SK-N-SH (cell line): ENCODE measurements at regions not wholly inside any gene's neighbourhood (a gene's known extent, or its start where the extent isn't known, plus 50 kb on each side); places are given as distances from the start of the nearest gene placed in this dataset.

Experiments
- CTCF ChIA-PET: fragments of 300-600, 350-600 bp; formaldehyde crosslinking; extraction: SDS; loops from one replicate; lab custom pipeline; 2021; lab: Yijun Ruan, JAX
- POLR2A ChIA-PET: fragments of 350-600 bp; sonication (Branson Sonifier 250); formaldehyde crosslinking; extraction: SDS; loops from one replicate; lab custom pipeline; 2020; ENCODE audit warnings: antibody characterized with exemption, inconsistent platforms; lab: Yijun Ruan, JAX
- DNase-seq: peaks from one replicate; pipeline ENCODE4 v3.0.0; 2012
- H2AFZ ChIP-seq: fragments of 200-600 bp; sonication (generic); 2 replicates; pipeline ENCODE4 v1.8.1; 2016; ENCODE audit warnings: antibody characterized with exemption, mild to moderate bottlenecking, low read depth
- H3F3A ChIP-seq: fragments of 200-600 bp; sonication (generic); replicated peaks from 2 replicates; pipeline ENCODE3; 2016; ENCODE audit warnings: antibody characterized with exemption, mild to moderate bottlenecking; ENCODE audit not compliant: insufficient read depth
- H3K27ac ChIP-seq, 2 experiments: fragments of 200-500 bp in 1 of 2; fragments of 200-600 bp in 1 of 2; sonication (Bioruptor generic) in 1 of 2; sonication (generic), shearing (Covaris generic) in 1 of 2; 2 replicates each; pipeline versions ENCODE4 v1.5.1 to v1.6.1; 2014 to 2016; ENCODE audit warnings: low read depth in 2 of 2, inconsistent platforms in 1 of 2, low read length in 1 of 2, mild to moderate bottlenecking in 1 of 2, mixed read lengths in 1 of 2
- H3K27me3 ChIP-seq: fragments of 200-600 bp; sonication (generic), shearing (Covaris generic); 2 replicates; pipeline ENCODE4 v1.6.1; 2016; ENCODE audit warnings: mixed run types; ENCODE audit not compliant: insufficient read depth
- H3K36me3 ChIP-seq, 2 experiments: fragments of 200-500 bp in 1 of 2; fragments of 200-600 bp in 1 of 2; sonication (Bioruptor generic) in 1 of 2; sonication (generic) in 1 of 2; replicated peaks in 1 of 2; 2 replicates each; pipeline versions ENCODE3 to v1.5.1; 2014 to 2016; ENCODE audit warnings: low read length in 1 of 2, mild to moderate bottlenecking in 1 of 2; ENCODE audit not compliant: insufficient read depth in 2 of 2, control insufficient read depth in 1 of 2
- H3K4me1 ChIP-seq, 2 experiments: fragments of 200-500 bp in 1 of 2; fragments of 200-600 bp in 1 of 2; sonication (Bioruptor generic) in 1 of 2; sonication (generic), shearing (Covaris generic) in 1 of 2; 2 replicates each; pipeline versions ENCODE4 v1.5.1 to v1.6.1; 2014 to 2016; ENCODE audit warnings: low read depth in 1 of 2, low read length in 1 of 2, mixed run types in 1 of 2; ENCODE audit not compliant: insufficient read depth in 2 of 2, control insufficient read depth in 1 of 2
- H3K4me2 ChIP-seq: fragments of 200-600 bp; sonication (generic), shearing (Covaris generic); 2 replicates; pipeline ENCODE4 v1.6.1; 2017; ENCODE audit warnings: mixed run types
- H3K4me3 ChIP-seq, 2 experiments: fragments of 200-500 bp in 1 of 2; fragments of 200-600 bp in 1 of 2; sonication (Bioruptor generic) in 1 of 2; sonication (generic), shearing (Covaris generic) in 1 of 2; 2 replicates each; pipeline versions ENCODE4 v1.5.1 to v1.8.1; 2014 to 2016; ENCODE audit warnings: low read depth in 2 of 2, inconsistent platforms in 1 of 2, low read length in 1 of 2, mild to moderate bottlenecking in 1 of 2, mixed read lengths in 1 of 2, moderate library complexity in 1 of 2
- H3K79me2 ChIP-seq: fragments of 200-600 bp; sonication (generic); 2 replicates; pipeline ENCODE4 v1.8.1; 2017; ENCODE audit warnings: mild to moderate bottlenecking; ENCODE audit not compliant: insufficient read depth
- H3K9ac ChIP-seq: fragments of 200-600 bp; sonication (generic); 2 replicates; pipeline ENCODE4 v1.6.1; 2017; ENCODE audit warnings: mixed run types
- H3K9me2 ChIP-seq: fragments of 200-600 bp; sonication (generic); 2 replicates; pipeline ENCODE4 v1.6.1; 2017; ENCODE audit warnings: mixed run types
- H3K9me3 ChIP-seq: fragments of 200-600 bp; sonication (generic); 2 replicates; pipeline ENCODE4 v1.6.1; 2017; ENCODE audit warnings: mixed run types, mild to moderate bottlenecking, moderate library complexity
- H4K20me1 ChIP-seq: fragments of 200-600 bp; sonication (generic); 2 replicates; pipeline ENCODE4 v1.6.1; 2017; ENCODE audit warnings: mild to moderate bottlenecking, mixed run types; ENCODE audit not compliant: insufficient read depth
- CHD2 ChIP-seq: fragments of 150-350 bp; IDR thresholded peaks from 2 replicates; pipeline ENCODE4 v1.6.1; 2018; ENCODE audit warnings: low read length; ENCODE audit not compliant: partially characterized antibody
- EZH2phosphoT487 ChIP-seq: fragments of 200-600 bp; sonication (generic); IDR thresholded peaks from 2 replicates; pipeline ENCODE4 v1.6.1; 2017; ENCODE audit warnings: low read depth, mixed run types, mild to moderate bottlenecking, antibody characterized with exemption, moderate library complexity, borderline replicate concordance
- GABPA ChIP-seq: IDR thresholded peaks from 2 replicates; pipeline ENCODE4 v1.4.0; 2012; ENCODE audit warnings: low read depth, mild to moderate bottlenecking
- GATA2 ChIP-seq: sonication (generic); formaldehyde crosslinking; IDR thresholded peaks from 2 replicates; pipeline ENCODE4 v1.5.0; 2020; ENCODE audit warnings: mild to moderate bottlenecking, missing genetic modification reagents
- IRF3 ChIP-seq: fragments of 150-350 bp; IDR thresholded peaks from 2 replicates; pipeline ENCODE4 v1.6.1; 2016; ENCODE audit warnings: mild to moderate bottlenecking, low read depth, low read length
- JUND ChIP-seq: IDR thresholded peaks from 2 replicates; pipeline ENCODE4 v1.4.0; 2012
- MAX ChIP-seq: IDR thresholded peaks from 2 replicates; pipeline ENCODE4 v1.4.0; 2012; ENCODE audit warnings: low read depth
- MEF2A ChIP-seq: IDR thresholded peaks from 2 replicates; pipeline ENCODE4 v1.4.0; 2012; ENCODE audit warnings: low read depth, borderline replicate concordance
- MXI1 ChIP-seq: IDR thresholded peaks from 2 replicates; pipeline ENCODE4 v1.6.1; 2012; ENCODE audit warnings: mild to moderate bottlenecking, low read depth, low read length, improper control_type of control experiment
- NFIC ChIP-seq: IDR thresholded peaks from 2 replicates; pipeline ENCODE4 v1.4.0; 2012; ENCODE audit warnings: borderline replicate concordance
- RAD21 ChIP-seq: IDR thresholded peaks from 2 replicates; pipeline ENCODE4 v1.6.1; 2012; ENCODE audit warnings: mild to moderate bottlenecking, low read length
- RFX5 ChIP-seq: IDR thresholded peaks from 2 replicates; pipeline ENCODE4 v1.6.1; 2012; ENCODE audit warnings: mild to moderate bottlenecking, improper control_type of control experiment, low read length
- SIN3A ChIP-seq: IDR thresholded peaks from 2 replicates; pipeline ENCODE4 v1.6.1; 2012; ENCODE audit warnings: low read depth, mild to moderate bottlenecking, low read length, moderate library complexity, borderline replicate concordance
- TAF1 ChIP-seq: IDR thresholded peaks from 2 replicates; pipeline ENCODE4 v1.6.1; 2012; ENCODE audit warnings: low read depth, mild to moderate bottlenecking, low read length, moderate library complexity, borderline replicate concordance
- USF1 ChIP-seq: IDR thresholded peaks from 2 replicates; pipeline ENCODE4 v1.4.0; 2012; ENCODE audit warnings: low read depth, borderline replicate concordance
- USF2 ChIP-seq: fragments of 150-350 bp; IDR thresholded peaks from 2 replicates; pipeline ENCODE4 v1.6.1; 2017; ENCODE audit warnings: antibody characterized with exemption, low read length, low read depth, borderline replicate concordance
- YY1 ChIP-seq: IDR thresholded peaks from 2 replicates; pipeline ENCODE4 v1.4.0; 2012; ENCODE audit warnings: low read depth, mild to moderate bottlenecking
- TF ChIP-seq, protein P1 (sequence below): IDR thresholded peaks from 2 replicates; pipeline ENCODE4 v1.6.1; 2012; ENCODE audit warnings: mild to moderate bottlenecking, low read depth, low read length, moderate library complexity
- TF ChIP-seq, protein P2 (sequence below): fragments of 200-600 bp; sonication (generic); IDR thresholded peaks from 2 replicates; pipeline ENCODE4 v1.6.1; 2017; ENCODE audit warnings: antibody characterized with exemption, mild to moderate bottlenecking, moderate library complexity

- H3K27me3 ChIP-seq, result no peaks in the 10 kb centered on the region
- no peak overlapping the region for H3K9ac ChIP-seq
- no peak overlapping the region for H3K27ac ChIP-seq
- no peaks in the 10 kb centered on the region for H4K20me1 ChIP-seq
- H2AFZ ChIP-seq, result no peak overlapping the region
- no peaks in the 10 kb centered on the region for H3K79me2 ChIP-seq
- no peaks in the 10 kb centered on the region for H3F3A ChIP-seq
- CTCF ChIA-PET, result no interaction called here
- no peaks in the 10 kb centered on the region for H3K36me3 ChIP-seq
- no peak for DNase-seq
- no peaks in the 10 kb centered on the region for H3K9me2 ChIP-seq
- no peak overlapping the region for H3K4me3 ChIP-seq
- H3K4me2 ChIP-seq, result no peak overlapping the region
- H3K4me1 ChIP-seq, result no peaks in the 10 kb centered on the region
- POLR2A ChIA-PET, result no interaction called here
- H3K9me3 ChIP-seq, result no peaks in the 10 kb centered on the region
- TF ChIP-seq GATA2 (no peak), MAX (no peak), YY1 (no peak), NFIC (no peak), EZH2phosphoT487 (no peak), SIN3A (no peak), RAD21 (no peak), JUND (no peak), CHD2 (no peak), USF1 (no peak), MEF2A (no peak), IRF3 (no peak), MXI1 (no peak), TAF1 (no peak), GABPA (no peak), USF2 (no peak), RFX5 (no peak)
- TF ChIP-seq, protein P1, sequence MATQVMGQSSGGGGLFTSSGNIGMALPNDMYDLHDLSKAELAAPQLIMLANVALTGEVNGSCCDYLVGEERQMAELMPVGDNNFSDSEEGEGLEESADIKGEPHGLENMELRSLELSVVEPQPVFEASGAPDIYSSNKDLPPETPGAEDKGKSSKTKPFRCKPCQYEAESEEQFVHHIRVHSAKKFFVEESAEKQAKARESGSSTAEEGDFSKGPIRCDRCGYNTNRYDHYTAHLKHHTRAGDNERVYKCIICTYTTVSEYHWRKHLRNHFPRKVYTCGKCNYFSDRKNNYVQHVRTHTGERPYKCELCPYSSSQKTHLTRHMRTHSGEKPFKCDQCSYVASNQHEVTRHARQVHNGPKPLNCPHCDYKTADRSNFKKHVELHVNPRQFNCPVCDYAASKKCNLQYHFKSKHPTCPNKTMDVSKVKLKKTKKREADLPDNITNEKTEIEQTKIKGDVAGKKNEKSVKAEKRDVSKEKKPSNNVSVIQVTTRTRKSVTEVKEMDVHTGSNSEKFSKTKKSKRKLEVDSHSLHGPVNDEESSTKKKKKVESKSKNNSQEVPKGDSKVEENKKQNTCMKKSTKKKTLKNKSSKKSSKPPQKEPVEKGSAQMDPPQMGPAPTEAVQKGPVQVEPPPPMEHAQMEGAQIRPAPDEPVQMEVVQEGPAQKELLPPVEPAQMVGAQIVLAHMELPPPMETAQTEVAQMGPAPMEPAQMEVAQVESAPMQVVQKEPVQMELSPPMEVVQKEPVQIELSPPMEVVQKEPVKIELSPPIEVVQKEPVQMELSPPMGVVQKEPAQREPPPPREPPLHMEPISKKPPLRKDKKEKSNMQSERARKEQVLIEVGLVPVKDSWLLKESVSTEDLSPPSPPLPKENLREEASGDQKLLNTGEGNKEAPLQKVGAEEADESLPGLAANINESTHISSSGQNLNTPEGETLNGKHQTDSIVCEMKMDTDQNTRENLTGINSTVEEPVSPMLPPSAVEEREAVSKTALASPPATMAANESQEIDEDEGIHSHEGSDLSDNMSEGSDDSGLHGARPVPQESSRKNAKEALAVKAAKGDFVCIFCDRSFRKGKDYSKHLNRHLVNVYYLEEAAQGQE, result no peak
- TF ChIP-seq, protein P2, sequence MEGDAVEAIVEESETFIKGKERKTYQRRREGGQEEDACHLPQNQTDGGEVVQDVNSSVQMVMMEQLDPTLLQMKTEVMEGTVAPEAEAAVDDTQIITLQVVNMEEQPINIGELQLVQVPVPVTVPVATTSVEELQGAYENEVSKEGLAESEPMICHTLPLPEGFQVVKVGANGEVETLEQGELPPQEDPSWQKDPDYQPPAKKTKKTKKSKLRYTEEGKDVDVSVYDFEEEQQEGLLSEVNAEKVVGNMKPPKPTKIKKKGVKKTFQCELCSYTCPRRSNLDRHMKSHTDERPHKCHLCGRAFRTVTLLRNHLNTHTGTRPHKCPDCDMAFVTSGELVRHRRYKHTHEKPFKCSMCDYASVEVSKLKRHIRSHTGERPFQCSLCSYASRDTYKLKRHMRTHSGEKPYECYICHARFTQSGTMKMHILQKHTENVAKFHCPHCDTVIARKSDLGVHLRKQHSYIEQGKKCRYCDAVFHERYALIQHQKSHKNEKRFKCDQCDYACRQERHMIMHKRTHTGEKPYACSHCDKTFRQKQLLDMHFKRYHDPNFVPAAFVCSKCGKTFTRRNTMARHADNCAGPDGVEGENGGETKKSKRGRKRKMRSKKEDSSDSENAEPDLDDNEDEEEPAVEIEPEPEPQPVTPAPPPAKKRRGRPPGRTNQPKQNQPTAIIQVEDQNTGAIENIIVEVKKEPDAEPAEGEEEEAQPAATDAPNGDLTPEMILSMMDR, result no peak
Observed at GRCh38 chr2:60000686-60001085, 552.8 kb downstream of the BCL11A start.
